ENCODE measurements at regions not wholly inside any gene's neighbourhood (a gene's known extent, or its start where the extent isn't known, plus 50 kb on each side); places are given as distances from the start of the nearest gene placed in this dataset.

DNA sequence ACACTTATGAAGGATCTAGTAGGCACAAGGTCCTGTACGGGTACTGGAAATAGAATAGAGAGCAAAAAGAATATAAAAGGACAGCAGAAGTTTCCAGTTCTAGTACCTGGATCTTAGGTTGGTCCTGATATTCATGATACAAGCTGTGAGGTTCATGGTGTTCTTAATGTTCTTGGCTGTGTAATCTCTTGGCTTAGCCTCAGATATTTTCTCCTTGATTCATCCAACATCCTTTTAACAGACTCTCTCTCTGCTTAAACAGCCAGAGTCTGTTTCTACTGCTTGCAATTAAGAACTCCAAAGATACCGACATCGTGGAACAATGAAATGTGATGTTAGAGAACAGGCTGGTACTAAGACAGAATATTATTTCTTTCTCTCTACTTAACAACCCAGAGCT is 49.9 kb downstream of the CNTN3 start:
- H3K4me3 ChIP-seq (ENCODE audit: low read depth, low read length) = no peak overlapping the region
- no peaks in the 10 kb centered on the region for H3K36me3 ChIP-seq (ENCODE audit: insufficient read depth)
- DNase-seq (ENCODE audit: extremely low spot score) = no peak
- 89% methylated on average over 3 of the region's 3 CpGs for WGBS
- no peaks in the 10 kb centered on the region for H3K4me1 ChIP-seq (ENCODE audit: insufficient read depth)
- no peak overlapping the region for H3K27ac ChIP-seq (ENCODE audit: low read depth)

DNA sequence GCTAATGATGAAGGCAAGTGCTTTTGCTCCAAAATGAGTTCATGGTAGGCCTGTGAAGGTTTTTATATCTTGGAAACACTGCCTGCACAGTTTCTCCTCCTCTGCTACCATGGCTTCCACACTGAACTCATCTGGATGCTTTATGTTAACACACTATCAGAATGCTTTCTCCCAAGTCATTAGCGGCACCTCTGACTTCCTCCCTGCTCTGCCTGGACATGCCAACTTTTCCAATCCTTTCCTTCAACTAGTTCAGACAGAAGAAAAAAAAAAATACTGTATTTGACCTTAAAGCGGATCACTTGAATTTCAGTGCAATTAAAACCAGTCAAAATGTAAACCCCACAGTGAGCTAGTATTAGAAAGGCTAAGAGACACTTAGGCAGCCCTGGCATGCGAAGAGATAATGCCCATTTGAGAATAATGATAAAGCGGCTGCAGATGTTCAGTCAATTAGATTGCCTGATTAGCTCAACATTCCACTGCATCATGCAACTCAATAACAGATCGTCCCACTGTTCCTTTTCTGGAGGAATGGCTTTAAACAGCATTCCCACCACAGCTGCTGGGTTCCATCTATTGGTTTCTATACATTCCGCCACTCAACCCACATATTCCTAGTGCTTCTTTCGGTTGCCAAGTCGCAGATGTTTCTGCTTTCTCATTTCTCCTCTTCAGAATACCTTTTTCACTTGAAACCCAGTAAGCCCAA is 51.7 kb downstream of the CNTN3 start:
- no peak overlapping the region for H3K27ac ChIP-seq (ENCODE audit: low read depth)
- H3K36me3 ChIP-seq (ENCODE audit: insufficient read depth) = no peaks in the 10 kb centered on the region
- DNase-seq (ENCODE audit: extremely low spot score) = no peak
- H3K4me3 ChIP-seq (ENCODE audit: low read depth, low read length) = no peak overlapping the region
- H3K4me1 ChIP-seq (ENCODE audit: insufficient read depth) = no peaks in the 10 kb centered on the region
- WGBS = 79% methylated on average over 8 of the region's 8 CpGs

DNA sequence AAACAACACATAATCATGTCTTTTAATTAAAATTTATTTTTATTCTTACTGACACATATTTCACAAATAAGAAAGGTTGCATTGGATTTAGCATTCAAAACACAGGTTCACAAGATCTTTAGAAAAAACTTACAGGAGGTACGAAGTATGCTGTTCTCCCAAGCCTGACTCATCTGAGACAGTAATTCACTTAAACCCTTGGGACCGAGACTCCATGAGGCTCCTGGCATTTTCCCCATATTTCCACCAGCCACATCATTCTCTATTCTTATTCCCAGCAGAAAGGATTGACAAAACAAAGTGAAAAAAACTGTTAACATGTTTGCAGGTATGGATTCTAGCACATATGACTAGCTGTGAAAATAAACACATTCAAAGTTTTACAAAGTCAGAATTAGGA is 52.6 kb downstream of the CNTN3 start:
- no peaks in the 10 kb centered on the region for H3K36me3 ChIP-seq (ENCODE audit: insufficient read depth)
- 57% methylated on average over 2 of the region's 2 CpGs for WGBS
- H3K4me1 ChIP-seq (ENCODE audit: insufficient read depth) = no peaks in the 10 kb centered on the region
- no peak overlapping the region for H3K4me3 ChIP-seq (ENCODE audit: low read depth, low read length)
- DNase-seq (ENCODE audit: extremely low spot score) = no peak
- H3K27ac ChIP-seq (ENCODE audit: low read depth) = no peak overlapping the region

DNA sequence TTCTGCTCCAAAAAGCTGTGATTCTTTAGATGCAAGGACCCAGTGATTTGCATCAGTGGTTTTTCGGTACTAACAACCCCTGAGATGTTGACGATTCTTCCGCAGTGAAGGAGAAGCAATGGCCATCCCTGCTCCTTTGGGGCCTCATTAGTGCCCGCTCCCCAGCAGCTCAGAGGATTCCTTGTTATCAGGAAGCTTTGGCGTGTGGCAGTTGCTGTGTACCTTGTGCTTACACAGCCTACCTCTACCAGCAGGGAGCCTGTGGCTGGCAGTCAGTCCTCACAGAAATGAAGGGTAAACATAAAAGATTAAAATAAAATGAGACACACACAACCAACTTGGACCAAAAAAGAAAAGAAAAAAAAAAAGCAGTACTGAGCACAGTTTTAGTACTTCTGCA is 55.2 kb downstream of the CNTN3 start:
- no peak overlapping the region for H3K27ac ChIP-seq (ENCODE audit: low read depth)
- no peak overlapping the region for H3K4me3 ChIP-seq (ENCODE audit: low read depth, low read length)
- H3K36me3 ChIP-seq (ENCODE audit: insufficient read depth) = no peaks in the 10 kb centered on the region
- no peaks in the 10 kb centered on the region for H3K4me1 ChIP-seq (ENCODE audit: insufficient read depth)
- no peak for DNase-seq (ENCODE audit: extremely low spot score)
- 84% methylated on average over 5 of the region's 5 CpGs for WGBS

DNA sequence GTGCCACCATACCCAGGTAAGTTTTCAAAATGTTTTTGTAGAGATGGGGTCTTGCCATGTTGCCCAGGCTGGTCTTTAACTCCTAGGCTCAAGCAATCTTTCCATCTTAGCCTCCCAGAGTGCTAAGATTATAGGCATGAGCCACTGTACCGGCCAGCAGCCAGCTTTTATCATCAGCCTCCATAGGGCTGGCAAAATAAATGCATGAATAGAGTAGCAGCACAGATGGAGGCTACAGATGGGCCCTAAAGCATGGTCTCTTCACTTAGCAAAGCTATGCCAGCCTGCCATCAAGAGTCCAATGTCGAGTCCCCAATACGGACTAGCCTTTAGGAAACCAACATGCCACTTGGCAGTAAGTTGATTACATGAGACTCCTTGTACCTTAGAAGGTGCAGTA is 63.8 kb downstream of the CNTN3 start:
- no peaks in the 10 kb centered on the region for H3K36me3 ChIP-seq (ENCODE audit: insufficient read depth)
- 90% methylated on average over 3 of the region's 3 CpGs for WGBS
- no peak overlapping the region for H3K27ac ChIP-seq (ENCODE audit: low read depth)
- H3K4me3 ChIP-seq (ENCODE audit: low read depth, low read length) = no peak overlapping the region
- no peaks in the 10 kb centered on the region for H3K4me1 ChIP-seq (ENCODE audit: insufficient read depth)
- no peak for DNase-seq (ENCODE audit: extremely low spot score)

DNA sequence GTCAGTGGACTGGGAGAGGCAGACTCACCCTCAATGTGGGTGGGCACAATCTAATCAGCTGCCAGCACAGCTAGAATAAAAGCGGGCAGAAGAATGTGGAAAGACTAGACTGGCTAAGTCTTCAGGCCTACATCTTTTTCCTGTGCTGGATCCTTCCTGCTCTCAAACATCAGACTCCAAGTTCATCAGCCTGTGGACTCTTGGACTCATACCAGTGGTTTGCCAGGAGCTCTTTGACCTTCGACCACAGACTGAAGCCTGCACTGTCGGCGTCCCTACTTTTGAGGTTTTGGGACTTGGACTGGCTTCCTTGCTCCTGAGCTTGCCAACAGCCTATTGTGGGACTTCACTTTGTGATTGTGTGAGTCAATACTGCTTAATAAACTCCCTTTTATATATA is 68.0 kb downstream of the CNTN3 start:
- DNase-seq (ENCODE audit: extremely low spot score) = no peak
- Histone ChIP-seq H3K4me3 (ENCODE audit: low read depth, low read length) (no peak overlapping the region), H3K27ac (ENCODE audit: low read depth) (no peak overlapping the region), H3K36me3 (ENCODE audit: insufficient read depth) (no peaks in the 10 kb centered on the region), H3K4me1 (ENCODE audit: insufficient read depth) (no peaks in the 10 kb centered on the region)
- WGBS = 60% methylated on average over 4 of the region's 4 CpGs

DNA sequence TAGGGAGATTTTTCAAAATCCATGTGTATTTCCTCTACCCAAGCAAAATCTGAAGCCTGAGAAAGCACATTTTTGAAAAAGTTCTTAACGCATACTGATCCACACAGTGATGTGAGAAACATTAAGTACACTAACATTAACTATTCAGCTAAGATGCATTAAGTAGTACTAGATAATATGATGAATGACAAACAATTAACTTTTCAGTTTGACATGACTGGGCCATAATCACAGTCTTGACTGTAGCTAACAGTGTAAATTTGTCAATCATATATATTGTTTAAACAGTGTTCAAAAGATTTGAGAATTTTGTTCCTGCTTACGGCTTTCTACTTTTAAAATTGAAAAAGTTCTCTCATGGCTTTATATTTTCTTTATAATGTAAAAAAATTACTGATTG is 72.0 kb downstream of the CNTN3 start:
- 93% methylated on average over 2 of the region's 2 CpGs for WGBS
- DNase-seq (ENCODE audit: extremely low spot score) = no peak
- Histone ChIP-seq H3K4me3 (ENCODE audit: low read depth, low read length) (no peak overlapping the region), H3K4me1 (ENCODE audit: insufficient read depth) (no peaks in the 10 kb centered on the region), H3K36me3 (ENCODE audit: insufficient read depth) (no peaks in the 10 kb centered on the region), H3K27ac (ENCODE audit: low read depth) (no peak overlapping the region)

DNA sequence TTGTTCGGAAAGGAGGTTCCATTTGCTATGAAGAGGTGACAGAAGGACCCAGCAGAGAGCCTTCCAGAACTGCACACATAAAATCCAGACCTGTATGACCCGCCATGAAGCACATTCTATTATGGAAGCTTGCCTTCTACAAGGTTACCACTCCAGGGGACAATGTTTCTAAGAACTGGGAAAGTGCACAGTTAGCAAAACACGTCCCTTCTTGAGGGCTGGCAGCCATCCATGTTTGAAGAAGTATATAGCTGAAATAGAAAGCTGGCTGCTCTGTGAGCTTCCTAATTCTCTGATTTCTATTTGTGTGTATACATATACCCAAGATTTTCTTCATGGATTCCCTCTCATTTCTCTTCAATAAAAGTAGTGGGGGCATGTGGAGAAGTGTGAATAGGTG is 74.6 kb downstream of the CNTN3 start:
- 67% methylated on average over 3 of the region's 3 CpGs for WGBS
- DNase-seq (ENCODE audit: extremely low spot score) = no peak
- Histone ChIP-seq H3K4me3 (ENCODE audit: low read depth, low read length) (no peak overlapping the region), H3K4me1 (ENCODE audit: insufficient read depth) (no peaks in the 10 kb centered on the region), H3K27ac (ENCODE audit: low read depth) (no peak overlapping the region), H3K36me3 (ENCODE audit: insufficient read depth) (no peaks in the 10 kb centered on the region)

DNA sequence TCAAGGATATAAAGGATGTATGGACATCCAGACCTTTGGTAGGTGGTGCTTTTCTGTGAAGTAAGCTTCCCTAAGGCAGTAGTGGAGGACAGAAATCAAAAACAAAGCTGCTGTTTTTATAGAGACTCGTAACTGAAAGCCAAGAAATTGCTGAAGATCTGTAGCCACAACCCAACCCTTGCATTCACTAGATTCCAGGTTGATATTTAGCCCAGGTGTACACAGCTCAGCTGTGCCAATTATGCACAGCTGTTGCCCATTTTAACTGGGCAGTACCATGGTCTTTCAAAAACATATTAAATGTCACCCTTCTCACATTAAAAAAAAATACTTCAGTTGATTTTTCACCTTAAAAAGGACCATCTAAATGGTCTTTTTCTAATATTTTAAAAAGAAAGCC is 75.8 kb downstream of the CNTN3 start:
- H3K27ac ChIP-seq (ENCODE audit: low read depth) = no peak overlapping the region
- no peak overlapping the region for H3K4me3 ChIP-seq (ENCODE audit: low read depth, low read length)
- H3K4me1 ChIP-seq (ENCODE audit: insufficient read depth) = no peaks in the 10 kb centered on the region
- no peak for DNase-seq (ENCODE audit: extremely low spot score)
- WGBS = 50% methylated on average over 1 of the region's 1 CpG
- no peaks in the 10 kb centered on the region for H3K36me3 ChIP-seq (ENCODE audit: insufficient read depth)

DNA sequence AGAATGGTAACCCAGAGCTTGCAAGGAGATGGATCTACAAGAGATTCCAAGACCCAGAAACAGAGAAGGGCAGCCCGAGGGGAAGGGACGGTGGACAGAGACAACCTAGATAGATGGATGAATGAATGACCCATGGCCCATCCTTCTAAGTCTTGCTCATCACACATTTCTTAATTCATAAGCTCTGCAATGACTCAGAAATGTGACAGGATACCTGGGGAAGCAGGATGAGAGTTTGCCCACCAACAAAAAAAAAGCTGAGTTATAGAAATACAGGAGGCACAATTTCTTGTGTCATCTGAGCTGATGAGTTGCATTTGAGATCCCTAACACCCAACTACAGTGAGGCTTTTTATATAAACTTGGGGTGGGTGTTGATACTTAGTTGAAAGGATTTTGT is 76.6 kb downstream of the CNTN3 start:
- H3K4me3 ChIP-seq (ENCODE audit: low read depth, low read length) = no peak overlapping the region
- no peaks in the 10 kb centered on the region for H3K4me1 ChIP-seq (ENCODE audit: insufficient read depth)
- no peaks in the 10 kb centered on the region for H3K36me3 ChIP-seq (ENCODE audit: insufficient read depth)
- 95% methylated on average over 2 of the region's 2 CpGs for WGBS
- no peak overlapping the region for H3K27ac ChIP-seq (ENCODE audit: low read depth)
- no peak for DNase-seq (ENCODE audit: extremely low spot score)

DNA sequence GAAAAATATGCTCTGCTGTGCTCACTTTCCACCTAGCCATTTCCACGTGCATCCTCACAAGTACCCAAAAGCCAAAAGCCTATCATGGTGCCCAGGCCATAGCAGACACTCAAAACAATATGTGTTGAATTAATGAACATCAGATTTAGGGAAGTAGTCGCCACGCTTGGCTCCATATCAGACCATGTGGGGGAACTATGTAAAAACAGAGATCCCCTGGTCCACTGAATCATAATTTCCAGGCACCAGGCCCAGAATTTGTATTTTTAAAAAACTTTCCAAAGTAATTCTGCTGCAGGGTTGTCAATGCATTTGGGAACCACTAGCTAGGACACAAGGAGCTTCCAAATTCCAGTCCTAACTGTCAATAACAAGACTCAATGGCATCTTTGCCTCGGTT is 77.3 kb downstream of the CNTN3 start:
- no peaks in the 10 kb centered on the region for H3K4me1 ChIP-seq (ENCODE audit: insufficient read depth)
- no peak for DNase-seq (ENCODE audit: extremely low spot score)

DNA sequence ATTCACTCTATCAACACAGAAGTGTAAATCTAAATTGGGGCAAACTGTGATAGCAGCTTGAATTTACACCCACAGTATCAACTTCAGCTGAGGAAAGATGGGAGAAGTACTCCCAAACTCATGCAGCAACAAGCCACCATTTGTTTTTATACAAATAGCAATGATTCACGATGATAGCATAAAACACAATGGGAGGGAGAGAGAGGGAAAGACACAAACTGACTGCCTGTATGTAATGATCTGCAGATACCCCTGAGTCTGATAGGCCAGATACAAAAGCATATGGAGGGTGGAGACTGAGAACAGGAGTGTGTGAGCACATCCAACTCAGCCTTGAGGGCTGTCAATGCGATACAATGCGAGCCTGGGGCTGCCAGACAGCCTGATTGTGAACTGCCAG is 79.2 kb downstream of the CNTN3 start:
- 89% methylated on average over 3 of the region's 3 CpGs for whole genome bisulfite sequencing
- no peaks in the 10 kb centered on the region for H3K4me1 ChIP-seq (ENCODE audit: insufficient read depth)

More for the DNA sequence above, 77.3 kb downstream of the CNTN3 start:
- 57% methylated on average over 4 of the region's 4 CpGs for WGBS
- H3K27ac ChIP-seq (ENCODE audit: low read depth) = no peak overlapping the region
- H3K36me3 ChIP-seq (ENCODE audit: insufficient read depth) = no peaks in the 10 kb centered on the region
- H3K4me3 ChIP-seq (ENCODE audit: low read depth, low read length) = no peak overlapping the region

DNA sequence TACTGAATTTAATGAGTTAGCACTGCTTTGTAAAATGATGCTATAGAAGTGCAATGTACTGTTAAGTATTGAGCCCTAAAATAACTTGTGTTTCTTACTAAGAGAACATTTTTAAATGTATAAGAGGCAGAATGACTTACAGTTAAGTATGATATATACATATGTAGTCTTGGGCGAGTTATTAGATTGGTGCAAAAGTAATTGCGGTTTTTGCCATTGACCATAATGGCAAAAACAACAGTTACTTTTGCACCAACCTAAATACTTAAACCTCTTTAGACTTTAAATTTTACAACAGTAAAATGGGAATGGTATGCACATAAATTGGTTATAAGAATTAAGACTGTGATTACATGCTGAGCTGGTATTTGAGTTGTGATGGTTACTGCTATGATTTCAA is 79.8 kb downstream of the CNTN3 start:
- 91% methylated on average over 2 of the region's 2 CpGs for WGBS
- no peaks in the 10 kb centered on the region for H3K36me3 ChIP-seq (ENCODE audit: insufficient read depth)
- no peak overlapping the region for H3K4me3 ChIP-seq (ENCODE audit: low read depth, low read length)
- DNase-seq (ENCODE audit: extremely low spot score) = no peak
- H3K27ac ChIP-seq (ENCODE audit: low read depth) = no peak overlapping the region
- no peaks in the 10 kb centered on the region for H3K4me1 ChIP-seq (ENCODE audit: insufficient read depth)

More for the DNA sequence above, 79.2 kb downstream of the CNTN3 start:
- DNase-seq (ENCODE audit: extremely low spot score) = no peak
- H3K4me3 ChIP-seq (ENCODE audit: low read depth, low read length) = no peak overlapping the region
- no peaks in the 10 kb centered on the region for H3K36me3 ChIP-seq (ENCODE audit: insufficient read depth)
- H3K27ac ChIP-seq (ENCODE audit: low read depth) = no peak overlapping the region

DNA sequence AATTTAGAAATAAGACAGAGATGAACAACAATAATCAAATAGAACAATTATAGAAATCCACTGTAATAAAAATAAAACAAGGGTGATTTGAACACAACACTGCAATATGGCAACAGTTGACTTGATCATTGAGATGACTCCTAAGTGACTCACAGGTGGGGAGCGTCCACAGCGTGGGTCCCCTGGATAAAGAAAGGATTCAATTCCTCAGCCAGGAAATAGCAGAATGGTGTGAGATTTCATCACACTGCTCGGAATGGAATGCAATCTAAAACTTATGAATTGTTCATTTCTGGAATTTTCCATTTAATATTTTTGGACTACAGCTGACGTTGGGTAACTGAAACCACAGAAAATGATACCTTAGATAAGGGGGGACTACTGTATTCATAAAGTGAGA is 82.0 kb downstream of the CNTN3 start:
- no peak for DNase-seq (ENCODE audit: extremely low spot score)
- no peaks in the 10 kb centered on the region for H3K4me1 ChIP-seq (ENCODE audit: insufficient read depth)
- WGBS = 57% methylated on average over 4 of the region's 4 CpGs
- no peak overlapping the region for H3K4me3 ChIP-seq (ENCODE audit: low read depth, low read length)
- no peaks in the 10 kb centered on the region for H3K36me3 ChIP-seq (ENCODE audit: insufficient read depth)
- no peak overlapping the region for H3K27ac ChIP-seq (ENCODE audit: low read depth)

DNA sequence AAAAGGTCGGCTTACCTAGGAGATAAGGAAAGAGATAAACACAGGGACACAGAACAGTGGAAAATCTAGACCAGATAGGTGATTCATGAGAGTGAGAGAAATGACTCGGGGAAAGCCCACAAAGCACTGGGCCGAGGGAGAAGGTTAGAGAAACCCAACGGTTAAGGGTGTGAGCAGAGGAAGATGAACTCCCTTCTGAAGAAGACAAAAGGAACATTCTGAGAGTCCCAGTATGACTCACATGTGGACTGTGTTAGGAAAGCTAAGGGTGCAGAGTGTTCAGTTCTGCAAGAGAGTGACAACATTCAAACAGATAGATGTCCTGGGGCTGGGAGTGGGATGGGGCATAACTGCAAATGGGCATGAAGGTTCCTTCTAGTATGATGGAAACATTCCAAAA is 83.0 kb downstream of the CNTN3 start:
- DNase-seq (ENCODE audit: extremely low spot score) = no peak
- Histone ChIP-seq H3K4me3 (ENCODE audit: low read depth, low read length) (no peak overlapping the region), H3K27ac (ENCODE audit: low read depth) (no peak overlapping the region), H3K4me1 (ENCODE audit: insufficient read depth) (no peaks in the 10 kb centered on the region), H3K36me3 (ENCODE audit: insufficient read depth) (no peaks in the 10 kb centered on the region)
- 89% methylated on average over 4 of the region's 4 CpGs for WGBS
